ENCODE measurements at regions not wholly inside any gene's neighbourhood (a gene's known extent, or its start where the extent isn't known, plus 50 kb on each side); places are given as distances from the start of the nearest gene placed in this dataset.
A peak's percentile ranks its signal among the peaks of the same experiment; 100 is the strongest.

DNA sequence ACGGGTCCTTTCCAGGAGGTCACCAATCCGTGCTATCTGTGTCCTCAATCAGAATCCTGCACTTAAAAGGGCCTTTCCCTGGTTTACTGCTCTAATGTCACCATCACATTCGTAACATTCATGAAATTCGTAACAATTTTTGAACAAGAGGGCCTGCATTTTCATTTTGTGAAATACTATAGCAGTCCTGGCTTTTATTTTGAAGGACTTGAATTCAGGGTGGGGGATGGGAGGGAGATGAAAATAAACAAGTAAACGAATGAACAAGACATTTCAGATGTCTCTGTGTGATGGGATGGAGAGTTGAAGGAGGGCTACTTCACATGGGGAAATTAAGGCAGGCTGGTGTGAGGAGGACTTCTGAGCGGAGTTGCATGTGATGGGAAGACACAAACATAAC lies 281.0 kb downstream of the TSHZ3 start:
- Histone ChIP-seq H3K4me1 (peaks cover 0 to 21% (median 0%) of the 10 kb centered on the region in 4 donors), H3K27me3 (no peaks in the 10 kb centered on the region), H3K4me3 (no peak overlapping the region), H3K9me3 (no peaks in the 10 kb centered on the region), H3K27ac (no peak overlapping the region), H3K36me3 (no peaks in the 10 kb centered on the region)
- no peak for DNase-seq (ENCODE audit: low spot score in 2 of 2)
- TF ChIP-seq, protein P1, sequence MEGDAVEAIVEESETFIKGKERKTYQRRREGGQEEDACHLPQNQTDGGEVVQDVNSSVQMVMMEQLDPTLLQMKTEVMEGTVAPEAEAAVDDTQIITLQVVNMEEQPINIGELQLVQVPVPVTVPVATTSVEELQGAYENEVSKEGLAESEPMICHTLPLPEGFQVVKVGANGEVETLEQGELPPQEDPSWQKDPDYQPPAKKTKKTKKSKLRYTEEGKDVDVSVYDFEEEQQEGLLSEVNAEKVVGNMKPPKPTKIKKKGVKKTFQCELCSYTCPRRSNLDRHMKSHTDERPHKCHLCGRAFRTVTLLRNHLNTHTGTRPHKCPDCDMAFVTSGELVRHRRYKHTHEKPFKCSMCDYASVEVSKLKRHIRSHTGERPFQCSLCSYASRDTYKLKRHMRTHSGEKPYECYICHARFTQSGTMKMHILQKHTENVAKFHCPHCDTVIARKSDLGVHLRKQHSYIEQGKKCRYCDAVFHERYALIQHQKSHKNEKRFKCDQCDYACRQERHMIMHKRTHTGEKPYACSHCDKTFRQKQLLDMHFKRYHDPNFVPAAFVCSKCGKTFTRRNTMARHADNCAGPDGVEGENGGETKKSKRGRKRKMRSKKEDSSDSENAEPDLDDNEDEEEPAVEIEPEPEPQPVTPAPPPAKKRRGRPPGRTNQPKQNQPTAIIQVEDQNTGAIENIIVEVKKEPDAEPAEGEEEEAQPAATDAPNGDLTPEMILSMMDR (IDR thresholded peaks at IDR 0.05): no peak
- TF ChIP-seq EP300 (IDR thresholded peaks at IDR 0.05) (no peak), POLR2A (IDR thresholded peaks at IDR 0.05) (no peak)
- 70 to 74% methylated on average over 6 of the region's 6 CpGs for WGBS, 2 donors

DNA sequence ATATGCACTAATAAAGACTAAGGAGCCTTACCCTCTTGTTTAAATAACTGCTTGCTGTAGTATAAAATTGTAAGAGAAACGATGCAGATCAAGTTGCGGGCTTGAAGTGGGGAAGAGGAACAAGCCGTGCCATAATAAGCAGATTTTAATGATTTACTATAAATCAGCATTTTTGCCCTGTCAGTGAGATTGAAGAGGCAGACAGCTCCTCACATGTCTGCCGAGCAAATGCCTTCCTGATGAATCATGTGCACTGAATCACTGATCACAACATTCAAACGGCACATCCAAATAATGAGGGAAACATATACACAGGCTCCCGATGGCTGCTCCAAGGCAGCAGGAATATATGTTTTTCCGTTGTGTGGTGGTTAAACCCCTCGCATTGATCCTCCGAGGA lies 282.9 kb downstream of the TSHZ3 start:
- H3K4me3 ChIP-seq: no peak overlapping the region
- H3K4me1 ChIP-seq: peaks cover 0 to 21% (median 0%) of the 10 kb centered on the region in 4 donors
- H3K27me3 ChIP-seq: no peaks in the 10 kb centered on the region
- 34 to 42% methylated on average over 9 of the region's 9 CpGs for WGBS, 2 donors
- no peak overlapping the region for H3K27ac ChIP-seq
- DNase-seq (ENCODE audit: low spot score in 2 of 2): peak in 1 of 2 donors; percentile 11
- no peaks in the 10 kb centered on the region for H3K36me3 ChIP-seq
- no peaks in the 10 kb centered on the region for H3K9me3 ChIP-seq
- TF ChIP-seq EP300 (IDR thresholded peaks at IDR 0.05) (peak in 1 of 2 donors; percentile 26), POLR2A (IDR thresholded peaks at IDR 0.05) (no peak)
- TF ChIP-seq, protein P1 (IDR thresholded peaks at IDR 0.05): no peak

DNA sequence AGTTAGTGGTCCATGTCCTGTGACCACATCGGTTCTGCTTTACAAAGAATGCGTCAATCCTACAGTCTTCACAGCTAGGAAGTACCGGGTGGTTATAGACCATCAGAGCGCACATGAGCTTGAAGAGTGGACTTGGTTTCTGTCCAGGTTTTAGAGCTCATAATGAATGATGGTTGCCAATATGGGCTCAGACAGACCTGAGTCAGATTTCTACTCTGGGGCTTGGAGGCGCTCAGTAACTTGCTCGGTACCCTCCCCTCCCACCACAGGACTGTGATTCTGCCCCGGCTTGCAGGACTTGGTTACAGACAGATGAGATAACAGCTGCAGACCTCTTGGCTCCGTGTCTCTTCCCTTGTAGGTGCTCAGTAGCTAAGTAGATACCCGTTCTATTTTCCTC lies 284.7 kb downstream of the TSHZ3 start:
- no peak for DNase-seq (ENCODE audit: low spot score in 2 of 2)
- TF ChIP-seq, protein P1 (IDR thresholded peaks at IDR 0.05): no peak
- no peak for TF ChIP-seq POLR2A (IDR thresholded peaks at IDR 0.05)
- no peak for TF ChIP-seq EP300 (IDR thresholded peaks at IDR 0.05)
- 74 to 82% methylated on average over 9 of the region's 9 CpGs for WGBS, 2 donors
- no peaks in the 10 kb centered on the region for H3K27me3 ChIP-seq
- peaks cover 0 to 4% (median 0%) of the 10 kb centered on the region in 4 donors for H3K9me3 ChIP-seq
- peaks cover 0 to 10% (median 0%) of the 10 kb centered on the region in 4 donors for H3K4me1 ChIP-seq
- no peak overlapping the region for H3K4me3 ChIP-seq
- no peak overlapping the region for H3K27ac ChIP-seq
- no peaks in the 10 kb centered on the region for H3K36me3 ChIP-seq

DNA sequence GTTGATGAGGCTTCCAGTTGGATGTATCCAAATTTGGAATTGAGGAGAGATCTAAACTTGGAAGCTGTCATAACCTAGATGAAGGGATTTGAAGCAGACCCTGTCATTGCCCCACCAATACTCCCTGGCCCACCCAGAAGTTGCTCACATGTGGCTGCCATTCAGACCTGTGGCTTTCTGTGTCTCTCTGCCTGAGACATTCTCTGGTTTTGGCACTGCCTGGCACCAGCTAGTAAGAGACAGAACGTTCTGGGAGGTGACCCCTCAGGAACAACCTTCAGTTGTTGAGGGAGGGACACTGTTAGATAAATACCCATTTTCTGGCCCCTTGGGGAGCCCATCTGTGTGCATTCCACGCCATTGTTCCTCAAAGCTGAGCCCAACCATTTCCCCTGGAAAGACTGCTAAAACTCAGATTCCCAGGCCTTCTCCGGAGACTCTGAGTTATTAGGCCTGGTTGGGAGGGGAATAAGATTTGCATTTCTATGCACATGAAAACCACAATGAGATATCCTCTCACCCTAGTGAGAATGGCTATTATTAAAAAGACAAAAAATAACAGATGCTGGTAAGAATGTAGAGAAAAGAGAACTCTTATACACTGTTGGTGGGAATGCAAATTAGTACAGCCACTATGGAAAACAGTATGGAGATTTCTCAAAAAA lies 290.4 kb downstream of the TSHZ3 start:
- WGBS, 2 donors: 58 to 65% methylated on average over 3 of the region's 3 CpGs
- no peak for DNase-seq (ENCODE audit: low spot score in 2 of 2)
- TF ChIP-seq POLR2A (IDR thresholded peaks at IDR 0.05) (no peak), EP300 (IDR thresholded peaks at IDR 0.05) (no peak)
- TF ChIP-seq, protein P1 (IDR thresholded peaks at IDR 0.05): no peak
- H3K36me3 ChIP-seq: no peaks in the 10 kb centered on the region
- peaks cover 0 to 9% (median 0%) of the 10 kb centered on the region in 4 donors for H3K9me3 ChIP-seq
- no peaks in the 10 kb centered on the region for H3K27me3 ChIP-seq
- H3K4me1 ChIP-seq: no peaks in the 10 kb centered on the region
- H3K4me3 ChIP-seq: no peak overlapping the region
- no peak overlapping the region for H3K27ac ChIP-seq

DNA sequence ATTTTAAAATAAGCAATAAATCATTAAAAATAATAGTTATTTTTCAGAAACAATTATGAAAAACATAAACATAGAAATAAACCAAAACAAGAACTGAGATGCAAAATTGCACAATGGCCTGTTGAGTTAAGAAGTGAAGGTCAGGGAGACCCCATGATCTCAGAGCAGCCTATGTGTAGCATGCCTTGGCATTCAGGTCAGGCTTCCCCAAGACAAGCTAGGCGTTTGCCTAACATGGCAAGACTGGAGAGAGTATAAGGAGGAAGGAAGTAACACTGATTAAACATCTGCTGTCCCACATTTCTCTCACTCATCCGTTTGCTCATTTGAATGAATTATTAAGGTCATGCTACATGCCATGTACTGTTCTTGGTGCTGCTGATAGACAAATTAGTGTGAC lies 291.8 kb downstream of the TSHZ3 start:
- H3K4me3 ChIP-seq: no peak overlapping the region
- no peak overlapping the region for H3K27ac ChIP-seq
- no peak for DNase-seq (ENCODE audit: low spot score in 2 of 2)
- H3K9me3 ChIP-seq: peaks cover 0 to 9% (median 0%) of the 10 kb centered on the region in 4 donors
- WGBS, 2 donors: 48 to 55% methylated on average over 2 of the region's 2 CpGs
- H3K4me1 ChIP-seq: no peaks in the 10 kb centered on the region
- H3K27me3 ChIP-seq: no peaks in the 10 kb centered on the region
- no peak for TF ChIP-seq POLR2A (IDR thresholded peaks at IDR 0.05)
- TF ChIP-seq EP300 (IDR thresholded peaks at IDR 0.05): no peak
- H3K36me3 ChIP-seq: no peaks in the 10 kb centered on the region

Measured in tibial nerve (tissue), 4 donors.